AG09309 (cell line): ENCODE measurements at regions not wholly inside any gene's neighbourhood (a gene's known extent, or its start where the extent isn't known, plus 50 kb on each side); places are given as distances from the start of the nearest gene placed in this dataset.
"Not testable (repeated sequence)": the region's sequence is repeated elsewhere in the genome, so short reads cannot be mapped to it uniquely, and the experiment has no call there.

Experiments
- DNase-seq: peaks from one replicate; pipeline ENCODE4 v3.0.0-alpha.2; 2010; ENCODE audit warnings: low read depth
- H3K4me3 ChIP-seq: 2 replicates; pipeline ENCODE4 v1.5.1; 2011; ENCODE audit warnings: mild to moderate bottlenecking, low read depth, low read length, moderate library complexity; ENCODE audit not compliant: control insufficient read depth
- CTCF ChIP-seq: IDR thresholded peaks from 2 replicates; pipeline ENCODE4 v1.5.1; 2011; ENCODE audit warnings: mild to moderate bottlenecking, low read depth, low read length, inconsistent platforms; ENCODE audit not compliant: insufficient read depth, control insufficient read depth; ENCODE audit errors: missing control alignments

- DNase-seq = no peak
- TF ChIP-seq CTCF = no peak
- no peak overlapping the region for H3K4me3 ChIP-seq
Measured at GRCh38 chr1:38657873-38658272, 201.7 kb downstream of the RRAGC start.

- H3K4me3 ChIP-seq = no peak overlapping the region
- no peak for DNase-seq
- no peak for TF ChIP-seq CTCF
Measured at GRCh38 chr1:38657207-38657840, 202.2 kb downstream of the RRAGC start.

GRCh38 chr1:38656726-38657125 lies 202.8 kb downstream of the RRAGC start:
- TF ChIP-seq CTCF = no peak
- no peak for DNase-seq
- H3K4me3 ChIP-seq = no peak overlapping the region

GRCh38 chr1:38652217-38652616 lies 207.4 kb downstream of the RRAGC start:
- DNase-seq = no peak
- no peak for TF ChIP-seq CTCF
- H3K4me3 ChIP-seq = no peak overlapping the region

- no peak overlapping the region for H3K4me3 ChIP-seq
- no peak for TF ChIP-seq CTCF
Measured at GRCh38 chr1:38651669-38652068, 207.9 kb downstream of the RRAGC start.

GRCh38 chr1:38648417-38648816 lies 211.2 kb downstream of the RRAGC start:
- DNase-seq = no peak
- H3K4me3 ChIP-seq = no peak overlapping the region
- no peak for TF ChIP-seq CTCF

More at GRCh38 chr1:38651669-38652068, 207.9 kb downstream of the RRAGC start:
- DNase-seq = no peak

- not testable (repeated sequence) for DNase-seq, H3K4me3 ChIP-seq
Measured at GRCh38 chr1:38647341-38647740, 212.2 kb downstream of the RRAGC start.
